ENCODE measurements at regions not wholly inside any gene's neighbourhood (a gene's known extent, or its start where the extent isn't known, plus 50 kb on each side); places are given as distances from the start of the nearest gene placed in this dataset.
A peak's percentile ranks its signal among the peaks of the same experiment; 100 is the strongest.

GRCh38 chr12:43004141-43004540 lies 414.6 kb upstream of the PRICKLE1 start:
- FAIRE-seq (no peak), DNase-seq (ENCODE audit: low read depth) (no peak)
- no peak overlapping the region for H3K27ac Mint-ChIP-seq (ENCODE audit: unreplicated experiment)
- no peaks in the 10 kb centered on the region for H3K36me3 ChIP-seq (ENCODE audit: insufficient read depth, low read length)
- no peak overlapping the region for H3K9ac ChIP-seq (ENCODE audit: low read length)
- no peak overlapping the region for H3K27ac ChIP-seq (ENCODE audit: low read depth, low read length)
- H3K79me2 ChIP-seq (ENCODE audit: insufficient read depth, low read length), result no peaks in the 10 kb centered on the region
- no peaks in the 10 kb centered on the region for H3K9me3 Mint-ChIP-seq (ENCODE audit: unreplicated experiment)
- TF ChIP-seq CTCF (IDR thresholded peaks at IDR 0.05; ENCODE audit: insufficient read depth, low read depth, low read length), result no peak
- TF ChIP-seq EZH2 (IDR thresholded peaks at IDR 0.05; ENCODE audit: insufficient read depth, low read length), result no peak
- H3K9me3 ChIP-seq (ENCODE audit: insufficient read depth, low read depth, low read length), result no peaks in the 10 kb centered on the region
- H2AFZ ChIP-seq (ENCODE audit: low read depth, low read length), result no peak overlapping the region
- no peaks in the 10 kb centered on the region for H3K4me1 ChIP-seq (ENCODE audit: insufficient read depth, low read length)
- no peaks in the 10 kb centered on the region for H3K27me3 ChIP-seq (ENCODE audit: insufficient read depth, low read length)
- no peak overlapping the region for H3K4me3 ChIP-seq (ENCODE audit: insufficient read depth, low read depth, low read length)
- H4K20me1 ChIP-seq (ENCODE audit: insufficient read depth, low read length), result no peaks in the 10 kb centered on the region
- H3K36me3 Mint-ChIP-seq (ENCODE audit: low read depth, unreplicated experiment), result no peaks in the 10 kb centered on the region
- no peak overlapping the region for H3K4me2 ChIP-seq (ENCODE audit: low read length)
- no peaks in the 10 kb centered on the region for H3K27me3 Mint-ChIP-seq (ENCODE audit: low read depth, unreplicated experiment)
- H3K4me1 Mint-ChIP-seq (ENCODE audit: low read depth, unreplicated experiment), result peaks cover 7% of the 10 kb centered on the region
- no peak overlapping the region for H3K4me3 Mint-ChIP-seq (ENCODE audit: unreplicated experiment)

GRCh38 chr12:42996869-42997431 lies 407.4 kb upstream of the PRICKLE1 start:
- no peak overlapping the region for H3K4me2 ChIP-seq (ENCODE audit: low read length)
- H2AFZ ChIP-seq (ENCODE audit: low read depth, low read length), result no peak overlapping the region
- H3K9me3 Mint-ChIP-seq (ENCODE audit: unreplicated experiment), result peaks cover 1% of the 10 kb centered on the region
- H3K27ac ChIP-seq (ENCODE audit: low read depth, low read length), result no peak overlapping the region
- no peaks in the 10 kb centered on the region for H3K9me3 ChIP-seq (ENCODE audit: insufficient read depth, low read depth, low read length)
- DNase-seq (ENCODE audit: low read depth), result no peak
- H3K4me3 ChIP-seq (ENCODE audit: insufficient read depth, low read depth, low read length), result no peak overlapping the region
- peaks cover 8% of the 10 kb centered on the region for H3K4me1 Mint-ChIP-seq (ENCODE audit: low read depth, unreplicated experiment)
- no peak for TF ChIP-seq CTCF (IDR thresholded peaks at IDR 0.05; ENCODE audit: insufficient read depth, low read depth, low read length)
- TF ChIP-seq EZH2 (IDR thresholded peaks at IDR 0.05; ENCODE audit: insufficient read depth, low read length), result no peak
- H3K27me3 Mint-ChIP-seq (ENCODE audit: low read depth, unreplicated experiment), result peaks cover 5% of the 10 kb centered on the region
- H3K27ac Mint-ChIP-seq (ENCODE audit: unreplicated experiment), result no peak overlapping the region
- H3K27me3 ChIP-seq (ENCODE audit: insufficient read depth, low read length), result no peaks in the 10 kb centered on the region
- no peaks in the 10 kb centered on the region for H4K20me1 ChIP-seq (ENCODE audit: insufficient read depth, low read length)
- H3K4me1 ChIP-seq (ENCODE audit: insufficient read depth, low read length), result no peaks in the 10 kb centered on the region
- H3K36me3 Mint-ChIP-seq (ENCODE audit: low read depth, unreplicated experiment), result no peaks in the 10 kb centered on the region
- no peaks in the 10 kb centered on the region for H3K79me2 ChIP-seq (ENCODE audit: insufficient read depth, low read length)
- H3K9ac ChIP-seq (ENCODE audit: low read length), result no peak overlapping the region
- H3K4me3 Mint-ChIP-seq (ENCODE audit: unreplicated experiment), result no peak overlapping the region
- H3K36me3 ChIP-seq (ENCODE audit: insufficient read depth, low read length), result no peaks in the 10 kb centered on the region
- no peak for FAIRE-seq

GRCh38 chr12:42992826-42993225 lies 403.3 kb upstream of the PRICKLE1 start:
- Histone ChIP-seq H3K9ac (ENCODE audit: low read length) (no peak overlapping the region), H3K27ac (ENCODE audit: low read depth, low read length) (no peak overlapping the region), H3K4me2 (ENCODE audit: low read length) (no peak overlapping the region), H3K79me2 (ENCODE audit: insufficient read depth, low read length) (no peaks in the 10 kb centered on the region), H3K9me3 (ENCODE audit: insufficient read depth, low read depth, low read length) (no peaks in the 10 kb centered on the region), H3K27me3 (ENCODE audit: insufficient read depth, low read length) (peaks cover 5% of the 10 kb centered on the region), H3K4me1 (ENCODE audit: insufficient read depth, low read length) (no peaks in the 10 kb centered on the region), H3K36me3 (ENCODE audit: insufficient read depth, low read length) (no peaks in the 10 kb centered on the region), H3K4me3 (ENCODE audit: insufficient read depth, low read depth, low read length) (no peak overlapping the region), H4K20me1 (ENCODE audit: insufficient read depth, low read length) (no peaks in the 10 kb centered on the region), H2AFZ (ENCODE audit: low read depth, low read length) (no peak overlapping the region)
- FAIRE-seq (no peak), DNase-seq (ENCODE audit: low read depth) (peak; percentile 32)
- peaks cover 5% of the 10 kb centered on the region for H3K27me3 Mint-ChIP-seq (ENCODE audit: low read depth, unreplicated experiment)
- no peak overlapping the region for H3K4me3 Mint-ChIP-seq (ENCODE audit: unreplicated experiment)
- TF ChIP-seq CTCF (IDR thresholded peaks at IDR 0.05; ENCODE audit: insufficient read depth, low read depth, low read length), result no peak
- no peak for TF ChIP-seq EZH2 (IDR thresholded peaks at IDR 0.05; ENCODE audit: insufficient read depth, low read length)
- H3K27ac Mint-ChIP-seq (ENCODE audit: unreplicated experiment), result no peak overlapping the region
- no peaks in the 10 kb centered on the region for H3K36me3 Mint-ChIP-seq (ENCODE audit: low read depth, unreplicated experiment)
- H3K4me1 Mint-ChIP-seq (ENCODE audit: low read depth, unreplicated experiment), result peaks cover 8% of the 10 kb centered on the region
- peaks cover 4% of the 10 kb centered on the region for H3K9me3 Mint-ChIP-seq (ENCODE audit: unreplicated experiment)
